Hematopoietic multipotent progenitor cell treated with erythropoietin and hydrocortisone succinate and interleukin-3 and kit ligand, for 6 days (in vitro differentiated cells): ENCODE measurements at regions not wholly inside any gene's neighbourhood (a gene's known extent, or its start where the extent isn't known, plus 50 kb on each side); places are given as distances from the start of the nearest gene placed in this dataset.

ENCODE experiments used
- DNase-seq: peaks from one replicate; pipeline ENCODE4 v3.0.0-alpha.2; 2015

GRCh38 chr21:14718951-14719350 lies 172.8 kb upstream of the SAMSN1 start:
- DNase-seq: no peak

- DNase-seq: no peak
Measured at GRCh38 chr21:14716761-14717396, 170.8 kb upstream of the SAMSN1 start.

- DNase-seq: no peak
Measured at GRCh38 chr21:14713109-14713508, 167.0 kb upstream of the SAMSN1 start.

GRCh38 chr21:14712121-14712715 lies 166.1 kb upstream of the SAMSN1 start:
- no peak for DNase-seq

GRCh38 chr21:14711287-14711686 lies 165.2 kb upstream of the SAMSN1 start:
- no peak for DNase-seq

GRCh38 chr21:14707511-14708020 lies 161.5 kb upstream of the SAMSN1 start:
- DNase-seq: no peak

- DNase-seq: no peak
Measured at GRCh38 chr21:14706712-14707510, 160.8 kb upstream of the SAMSN1 start.

GRCh38 chr21:14699433-14700407 lies 153.6 kb upstream of the SAMSN1 start:
- no peak for DNase-seq

- DNase-seq: no peak
Measured at GRCh38 chr21:14697769-14698168, 151.7 kb upstream of the SAMSN1 start.

GRCh38 chr21:14694817-14695216 lies 148.7 kb upstream of the SAMSN1 start:
- DNase-seq: no peak

- no peak for DNase-seq
Measured at GRCh38 chr21:14693997-14694396, 147.9 kb upstream of the SAMSN1 start.

- DNase-seq: no peak
Measured at GRCh38 chr21:14691914-14692313, 145.8 kb upstream of the SAMSN1 start.

- peak; percentile 48 for DNase-seq
Measured at GRCh38 chr21:14690886-14691285, 144.8 kb upstream of the SAMSN1 start.

GRCh38 chr21:14688936-14689335 lies 142.8 kb upstream of the SAMSN1 start:
- DNase-seq: no peak

- DNase-seq: no peak
Measured at GRCh38 chr21:14688412-14688811, 142.3 kb upstream of the SAMSN1 start.

- DNase-seq: no peak
Measured at GRCh38 chr21:14687268-14687625, 141.1 kb upstream of the SAMSN1 start.

GRCh38 chr21:14686466-14687267 lies 140.6 kb upstream of the SAMSN1 start:
- DNase-seq: no peak

- peak; percentile 52 for DNase-seq
Measured at GRCh38 chr21:14685568-14685967, 139.5 kb upstream of the SAMSN1 start.

- DNase-seq: no peak
Measured at GRCh38 chr21:14684071-14684470, 138.0 kb upstream of the SAMSN1 start.

GRCh38 chr21:14683063-14683462 lies 136.9 kb upstream of the SAMSN1 start:
- DNase-seq: no peak

GRCh38 chr21:14678973-14679574 lies 133.0 kb upstream of the SAMSN1 start:
- no peak for DNase-seq
